ENCODE measurements at regions not wholly inside any gene's neighbourhood (a gene's known extent, or its start where the extent isn't known, plus 50 kb on each side); places are given as distances from the start of the nearest gene placed in this dataset.

GRCh38 chr18:70649683-70650082 is 360.8 kb downstream of the SOCS6 start:
- Histone ChIP-seq H3K27me3 (ENCODE audit: control insufficient read depth, insufficient read depth, low read length) (no peaks in the 10 kb centered on the region), H3K4me3 (ENCODE audit: low read length) (no peak overlapping the region), H3K4me1 (ENCODE audit: control insufficient read depth, insufficient read depth, low read length) (no peaks in the 10 kb centered on the region), H3K9ac (ENCODE audit: low read length) (no peak overlapping the region), H3K36me3 (ENCODE audit: control insufficient read depth, insufficient read depth, low read length) (no peaks in the 10 kb centered on the region), H3K27ac (ENCODE audit: low read depth, low read length) (no peak overlapping the region)

GRCh38 chr18:70645971-70646370 is 357.1 kb downstream of the SOCS6 start:
- Histone ChIP-seq H3K27ac (ENCODE audit: low read depth, low read length) (no peak overlapping the region), H3K9ac (ENCODE audit: low read length) (no peak overlapping the region), H3K27me3 (ENCODE audit: control insufficient read depth, insufficient read depth, low read length) (no peaks in the 10 kb centered on the region), H3K36me3 (ENCODE audit: control insufficient read depth, insufficient read depth, low read length) (no peaks in the 10 kb centered on the region), H3K4me1 (ENCODE audit: control insufficient read depth, insufficient read depth, low read length) (no peaks in the 10 kb centered on the region), H3K4me3 (ENCODE audit: low read length) (no peak overlapping the region)

GRCh38 chr18:70643812-70644211 is 355.0 kb downstream of the SOCS6 start:
- Histone ChIP-seq H3K4me3 (ENCODE audit: low read length) (no peak overlapping the region), H3K4me1 (ENCODE audit: control insufficient read depth, insufficient read depth, low read length) (no peaks in the 10 kb centered on the region), H3K27me3 (ENCODE audit: control insufficient read depth, insufficient read depth, low read length) (no peaks in the 10 kb centered on the region), H3K9ac (ENCODE audit: low read length) (no peak overlapping the region), H3K27ac (ENCODE audit: low read depth, low read length) (no peak overlapping the region), H3K36me3 (ENCODE audit: control insufficient read depth, insufficient read depth, low read length) (no peaks in the 10 kb centered on the region)

GRCh38 chr18:70641156-70641775 is 352.4 kb downstream of the SOCS6 start:
- Histone ChIP-seq H3K9ac (ENCODE audit: low read length) (no peak overlapping the region), H3K4me1 (ENCODE audit: control insufficient read depth, insufficient read depth, low read length) (no peaks in the 10 kb centered on the region)

GRCh38 chr18:70640336-70640887 is 351.6 kb downstream of the SOCS6 start:
- no peaks in the 10 kb centered on the region for H3K36me3 ChIP-seq (ENCODE audit: control insufficient read depth, insufficient read depth, low read length)
- H3K4me1 ChIP-seq (ENCODE audit: control insufficient read depth, insufficient read depth, low read length), result no peaks in the 10 kb centered on the region
- H3K9ac ChIP-seq (ENCODE audit: low read length), result no peak overlapping the region
- no peaks in the 10 kb centered on the region for H3K27me3 ChIP-seq (ENCODE audit: control insufficient read depth, insufficient read depth, low read length)
- no peak overlapping the region for H3K4me3 ChIP-seq (ENCODE audit: low read length)
- H3K27ac ChIP-seq (ENCODE audit: low read depth, low read length), result no peak overlapping the region

More at GRCh38 chr18:70641156-70641775, 352.4 kb downstream of the SOCS6 start:
- Histone ChIP-seq H3K36me3 (ENCODE audit: control insufficient read depth, insufficient read depth, low read length) (no peaks in the 10 kb centered on the region), H3K4me3 (ENCODE audit: low read length) (no peak overlapping the region), H3K27ac (ENCODE audit: low read depth, low read length) (no peak overlapping the region), H3K27me3 (ENCODE audit: control insufficient read depth, insufficient read depth, low read length) (no peaks in the 10 kb centered on the region)

- no peak overlapping the region for H3K27ac ChIP-seq (ENCODE audit: low read depth, low read length)
- H3K36me3 ChIP-seq (ENCODE audit: control insufficient read depth, insufficient read depth, low read length), result no peaks in the 10 kb centered on the region
- no peak overlapping the region for H3K9ac ChIP-seq (ENCODE audit: low read length)
- no peaks in the 10 kb centered on the region for H3K4me1 ChIP-seq (ENCODE audit: control insufficient read depth, insufficient read depth, low read length)
- no peak overlapping the region for H3K4me3 ChIP-seq (ENCODE audit: low read length)
- H3K27me3 ChIP-seq (ENCODE audit: control insufficient read depth, insufficient read depth, low read length), result no peaks in the 10 kb centered on the region
Observed at GRCh38 chr18:70636991-70637390, 348.1 kb downstream of the SOCS6 start.

GRCh38 chr18:70634576-70635147 is 345.8 kb downstream of the SOCS6 start:
- no peak overlapping the region for H3K27ac ChIP-seq (ENCODE audit: low read depth, low read length)
- H3K4me1 ChIP-seq (ENCODE audit: control insufficient read depth, insufficient read depth, low read length), result no peaks in the 10 kb centered on the region
- H3K36me3 ChIP-seq (ENCODE audit: control insufficient read depth, insufficient read depth, low read length), result no peaks in the 10 kb centered on the region

GRCh38 chr18:70627182-70627802 is 338.4 kb downstream of the SOCS6 start:
- Histone ChIP-seq H3K27me3 (ENCODE audit: control insufficient read depth, insufficient read depth, low read length) (no peaks in the 10 kb centered on the region), H3K27ac (ENCODE audit: low read depth, low read length) (no peak overlapping the region), H3K4me3 (ENCODE audit: low read length) (no peak overlapping the region), H3K9ac (ENCODE audit: low read length) (no peak overlapping the region), H3K4me1 (ENCODE audit: control insufficient read depth, insufficient read depth, low read length) (no peaks in the 10 kb centered on the region), H3K36me3 (ENCODE audit: control insufficient read depth, insufficient read depth, low read length) (no peaks in the 10 kb centered on the region)

More at GRCh38 chr18:70634576-70635147, 345.8 kb downstream of the SOCS6 start:
- no peaks in the 10 kb centered on the region for H3K27me3 ChIP-seq (ENCODE audit: control insufficient read depth, insufficient read depth, low read length)
- no peak overlapping the region for H3K9ac ChIP-seq (ENCODE audit: low read length)
- H3K4me3 ChIP-seq (ENCODE audit: low read length), result no peak overlapping the region

- H3K9ac ChIP-seq (ENCODE audit: low read length), result no peak overlapping the region
- H3K4me1 ChIP-seq (ENCODE audit: control insufficient read depth, insufficient read depth, low read length), result no peaks in the 10 kb centered on the region
- no peak overlapping the region for H3K27ac ChIP-seq (ENCODE audit: low read depth, low read length)
- H3K4me3 ChIP-seq (ENCODE audit: low read length), result no peak overlapping the region
- no peaks in the 10 kb centered on the region for H3K36me3 ChIP-seq (ENCODE audit: control insufficient read depth, insufficient read depth, low read length)
- no peaks in the 10 kb centered on the region for H3K27me3 ChIP-seq (ENCODE audit: control insufficient read depth, insufficient read depth, low read length)
Observed at GRCh38 chr18:70622622-70623419, 334.0 kb downstream of the SOCS6 start.

GRCh38 chr18:70621710-70622109 is 332.9 kb downstream of the SOCS6 start:
- no peak overlapping the region for H3K27ac ChIP-seq (ENCODE audit: low read depth, low read length)
- H3K9ac ChIP-seq (ENCODE audit: low read length), result no peak overlapping the region
- no peaks in the 10 kb centered on the region for H3K27me3 ChIP-seq (ENCODE audit: control insufficient read depth, insufficient read depth, low read length)
- H3K36me3 ChIP-seq (ENCODE audit: control insufficient read depth, insufficient read depth, low read length), result no peaks in the 10 kb centered on the region
- H3K4me1 ChIP-seq (ENCODE audit: control insufficient read depth, insufficient read depth, low read length), result no peaks in the 10 kb centered on the region
- H3K4me3 ChIP-seq (ENCODE audit: low read length), result no peak overlapping the region

GRCh38 chr18:70620837-70621612 is 332.2 kb downstream of the SOCS6 start:
- Histone ChIP-seq H3K4me1 (ENCODE audit: control insufficient read depth, insufficient read depth, low read length) (no peaks in the 10 kb centered on the region), H3K27ac (ENCODE audit: low read depth, low read length) (no peak overlapping the region), H3K27me3 (ENCODE audit: control insufficient read depth, insufficient read depth, low read length) (no peaks in the 10 kb centered on the region), H3K4me3 (ENCODE audit: low read length) (no peak overlapping the region), H3K36me3 (ENCODE audit: control insufficient read depth, insufficient read depth, low read length) (no peaks in the 10 kb centered on the region), H3K9ac (ENCODE audit: low read length) (no peak overlapping the region)
